WTC11 (cell line): ENCODE measurements at regions not wholly inside any gene's neighbourhood (a gene's known extent, or its start where the extent isn't known, plus 50 kb on each side); places are given as distances from the start of the nearest gene placed in this dataset.

Experiments used
- CBFB ChIP-seq: sonication (generic); formaldehyde crosslinking; IDR thresholded peaks from 2 replicates; pipeline ENCODE4 v1.8.1; 2022; ENCODE audit warnings: mild to moderate bottlenecking, low read depth, missing genetic modification reagents
- CREB1 ChIP-seq: sonication (generic); formaldehyde crosslinking; IDR thresholded peaks from 2 replicates; pipeline ENCODE4 v1.8.0; 2023; ENCODE audit warnings: mild to moderate bottlenecking, missing genetic modification reagents
- CTCF ChIP-seq: fragments of 200-600 bp; IDR thresholded peaks from 2 replicates; pipeline ENCODE4 v1.8.0; 2022; ENCODE audit warnings: antibody characterized with exemption
- E2F1 ChIP-seq: sonication (generic); formaldehyde crosslinking; IDR thresholded peaks from 2 replicates; pipeline ENCODE4 v1.8.0; 2022; ENCODE audit warnings: mild to moderate bottlenecking, missing genetic modification reagents
- FOXJ3 ChIP-seq: sonication (generic); formaldehyde crosslinking; IDR thresholded peaks from 2 replicates; pipeline ENCODE4 v1.9.0; 2021; ENCODE audit warnings: missing genetic modification reagents, mild to moderate bottlenecking, borderline replicate concordance
- TCF7 ChIP-seq: sonication (generic); formaldehyde crosslinking; IDR thresholded peaks from 2 replicates; pipeline ENCODE4 v1.8.0; 2022; ENCODE audit warnings: mild to moderate bottlenecking, low read depth, missing genetic modification reagents, moderate library complexity
- ZBTB43 ChIP-seq: sonication (generic); formaldehyde crosslinking; IDR thresholded peaks from 2 replicates; pipeline ENCODE4 v1.8.1; 2023; ENCODE audit warnings: mild to moderate bottlenecking, missing genetic modification reagents
- ZNF219 ChIP-seq: sonication (generic); formaldehyde crosslinking; IDR thresholded peaks from 2 replicates; pipeline ENCODE4 v1.8.0; 2023; ENCODE audit warnings: missing genetic modification reagents, mild to moderate bottlenecking, borderline replicate concordance
- ZNF263 ChIP-seq: sonication (generic); formaldehyde crosslinking; IDR thresholded peaks from 2 replicates; pipeline ENCODE4 v1.8.1; 2022; ENCODE audit warnings: low read depth, mild to moderate bottlenecking, moderate library complexity, missing genetic modification reagents
- ZNF423 ChIP-seq: fragments of 250-450 bp; sonication (Bioruptor Pico); IDR thresholded peaks from 2 replicates; pipeline ENCODE4 v2.1.2; 2022; ENCODE audit warnings: mild to moderate bottlenecking, moderate library complexity
- TF ChIP-seq, protein P1 (sequence below): sonication (generic); formaldehyde crosslinking; IDR thresholded peaks from 2 replicates; pipeline ENCODE4 v1.8.0; 2022; ENCODE audit warnings: mild to moderate bottlenecking, missing genetic modification reagents
- TF ChIP-seq, protein P2 (sequence below): sonication (generic); formaldehyde crosslinking; IDR thresholded peaks from 2 replicates; pipeline ENCODE4 v1.8.1; 2022; ENCODE audit warnings: mild to moderate bottlenecking, missing genetic modification reagents, moderate library complexity, borderline replicate concordance
- TF ChIP-seq, protein P3 (sequence below): sonication (generic); formaldehyde crosslinking; IDR thresholded peaks from 2 replicates; pipeline ENCODE4 v1.8.0; 2023; ENCODE audit warnings: mild to moderate bottlenecking, missing genetic modification reagents
- TF ChIP-seq, protein P4 (sequence below): sonication (generic); formaldehyde crosslinking; IDR thresholded peaks from 2 replicates; pipeline ENCODE4 v1.8.1; 2022; ENCODE audit warnings: low read depth, missing genetic modification reagents, borderline replicate concordance

- no peak for TF ChIP-seq CTCF
- TF ChIP-seq, protein P1, sequence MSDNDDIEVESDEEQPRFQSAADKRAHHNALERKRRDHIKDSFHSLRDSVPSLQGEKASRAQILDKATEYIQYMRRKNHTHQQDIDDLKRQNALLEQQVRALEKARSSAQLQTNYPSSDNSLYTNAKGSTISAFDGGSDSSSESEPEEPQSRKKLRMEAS (CRISPR knock-in tag), result no peak
- TF ChIP-seq ZNF263 (CRISPR knock-in tag), result no peak
- TF ChIP-seq, protein P2, sequence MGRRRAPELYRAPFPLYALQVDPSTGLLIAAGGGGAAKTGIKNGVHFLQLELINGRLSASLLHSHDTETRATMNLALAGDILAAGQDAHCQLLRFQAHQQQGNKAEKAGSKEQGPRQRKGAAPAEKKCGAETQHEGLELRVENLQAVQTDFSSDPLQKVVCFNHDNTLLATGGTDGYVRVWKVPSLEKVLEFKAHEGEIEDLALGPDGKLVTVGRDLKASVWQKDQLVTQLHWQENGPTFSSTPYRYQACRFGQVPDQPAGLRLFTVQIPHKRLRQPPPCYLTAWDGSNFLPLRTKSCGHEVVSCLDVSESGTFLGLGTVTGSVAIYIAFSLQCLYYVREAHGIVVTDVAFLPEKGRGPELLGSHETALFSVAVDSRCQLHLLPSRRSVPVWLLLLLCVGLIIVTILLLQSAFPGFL, result no peak
- TF ChIP-seq, protein P3, sequence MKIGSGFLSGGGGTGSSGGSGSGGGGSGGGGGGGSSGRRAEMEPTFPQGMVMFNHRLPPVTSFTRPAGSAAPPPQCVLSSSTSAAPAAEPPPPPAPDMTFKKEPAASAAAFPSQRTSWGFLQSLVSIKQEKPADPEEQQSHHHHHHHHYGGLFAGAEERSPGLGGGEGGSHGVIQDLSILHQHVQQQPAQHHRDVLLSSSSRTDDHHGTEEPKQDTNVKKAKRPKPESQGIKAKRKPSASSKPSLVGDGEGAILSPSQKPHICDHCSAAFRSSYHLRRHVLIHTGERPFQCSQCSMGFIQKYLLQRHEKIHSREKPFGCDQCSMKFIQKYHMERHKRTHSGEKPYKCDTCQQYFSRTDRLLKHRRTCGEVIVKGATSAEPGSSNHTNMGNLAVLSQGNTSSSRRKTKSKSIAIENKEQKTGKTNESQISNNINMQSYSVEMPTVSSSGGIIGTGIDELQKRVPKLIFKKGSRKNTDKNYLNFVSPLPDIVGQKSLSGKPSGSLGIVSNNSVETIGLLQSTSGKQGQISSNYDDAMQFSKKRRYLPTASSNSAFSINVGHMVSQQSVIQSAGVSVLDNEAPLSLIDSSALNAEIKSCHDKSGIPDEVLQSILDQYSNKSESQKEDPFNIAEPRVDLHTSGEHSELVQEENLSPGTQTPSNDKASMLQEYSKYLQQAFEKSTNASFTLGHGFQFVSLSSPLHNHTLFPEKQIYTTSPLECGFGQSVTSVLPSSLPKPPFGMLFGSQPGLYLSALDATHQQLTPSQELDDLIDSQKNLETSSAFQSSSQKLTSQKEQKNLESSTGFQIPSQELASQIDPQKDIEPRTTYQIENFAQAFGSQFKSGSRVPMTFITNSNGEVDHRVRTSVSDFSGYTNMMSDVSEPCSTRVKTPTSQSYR (CRISPR knock-in tag), result no peak
- no peak for TF ChIP-seq FOXJ3 (CRISPR knock-in tag)
- TF ChIP-seq CREB1 (CRISPR knock-in tag), result no peak
- TF ChIP-seq E2F1 (CRISPR knock-in tag), result no peak
- no peak for TF ChIP-seq ZBTB43 (CRISPR knock-in tag)
- TF ChIP-seq ZNF219 (CRISPR knock-in tag), result no peak
- TF ChIP-seq TCF7 (CRISPR knock-in tag), result no peak
- TF ChIP-seq CBFB (CRISPR knock-in tag), result no peak
- no peak for TF ChIP-seq ZNF423 (CRISPR knock-in tag)
- TF ChIP-seq, protein P4, sequence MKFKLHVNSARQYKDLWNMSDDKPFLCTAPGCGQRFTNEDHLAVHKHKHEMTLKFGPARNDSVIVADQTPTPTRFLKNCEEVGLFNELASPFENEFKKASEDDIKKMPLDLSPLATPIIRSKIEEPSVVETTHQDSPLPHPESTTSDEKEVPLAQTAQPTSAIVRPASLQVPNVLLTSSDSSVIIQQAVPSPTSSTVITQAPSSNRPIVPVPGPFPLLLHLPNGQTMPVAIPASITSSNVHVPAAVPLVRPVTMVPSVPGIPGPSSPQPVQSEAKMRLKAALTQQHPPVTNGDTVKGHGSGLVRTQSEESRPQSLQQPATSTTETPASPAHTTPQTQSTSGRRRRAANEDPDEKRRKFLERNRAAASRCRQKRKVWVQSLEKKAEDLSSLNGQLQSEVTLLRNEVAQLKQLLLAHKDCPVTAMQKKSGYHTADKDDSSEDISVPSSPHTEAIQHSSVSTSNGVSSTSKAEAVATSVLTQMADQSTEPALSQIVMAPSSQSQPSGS (CRISPR knock-in tag), result no peak
These were observed 432.3 kb downstream of the RFC3 start for GRCh38 chr13:34250151-34250670.
